Stimulated activated CD8-positive, alpha-beta memory T cell treated with anti-CD3 and anti-CD28 coated beads, Interleukin-12 subunit alpha, Interleukin-12 subunit beta, amount 100 ng/mL, for 1 hour (primary cell): ENCODE measurements at regions not wholly inside any gene's neighbourhood (a gene's known extent, or its start where the extent isn't known, plus 50 kb on each side); places are given as distances from the start of the nearest gene placed in this dataset.
"Not testable (repeated sequence)": the region's sequence is repeated elsewhere in the genome, so short reads cannot be mapped to it uniquely, and the experiment has no call there.

Source experiments
- DNase-seq: peaks from one replicate; pipeline ENCODE4 v3.0.0-alpha.2; 2020; ENCODE audit warnings: low read depth

DNA sequence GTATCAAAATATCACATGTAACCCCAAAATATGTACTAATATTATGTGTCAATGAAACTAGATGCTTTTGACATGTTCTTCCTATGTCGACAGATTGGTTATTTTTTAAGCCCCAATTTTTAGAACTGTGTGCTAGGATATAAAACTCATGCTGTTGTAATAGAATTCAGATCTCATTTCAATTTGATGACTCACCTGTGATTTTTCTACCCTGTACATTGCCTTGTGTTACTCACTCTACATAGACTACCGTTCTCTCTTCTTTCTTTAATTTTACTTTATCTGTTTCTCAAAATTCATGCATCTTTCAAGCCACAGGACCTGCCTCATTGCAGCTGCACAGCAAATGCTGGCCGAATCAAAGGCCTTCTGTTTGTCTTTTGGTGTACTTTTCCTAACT lies 284.5 kb downstream of the MAT2B start:
- DNase-seq = no peak

DNA sequence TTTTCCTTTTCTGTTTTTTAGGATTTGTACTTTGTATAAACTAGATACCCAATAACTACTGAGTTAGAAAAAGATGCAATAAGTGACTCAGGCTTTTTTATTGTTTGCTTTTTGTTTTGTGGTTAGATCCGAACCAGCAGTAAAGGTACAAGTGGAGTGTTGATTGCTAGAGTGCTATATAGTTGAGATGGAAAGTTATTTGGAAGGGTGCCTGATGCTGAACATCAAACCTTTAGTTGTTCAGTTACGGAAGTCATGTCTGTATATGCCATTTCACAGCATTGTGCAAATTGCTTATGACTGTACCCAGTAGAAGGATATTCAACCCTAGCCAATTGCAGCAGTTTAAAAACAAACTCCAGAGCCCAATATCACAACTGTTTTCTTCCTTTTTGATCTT lies 285.1 kb downstream of the MAT2B start:
- no peak for DNase-seq

DNA sequence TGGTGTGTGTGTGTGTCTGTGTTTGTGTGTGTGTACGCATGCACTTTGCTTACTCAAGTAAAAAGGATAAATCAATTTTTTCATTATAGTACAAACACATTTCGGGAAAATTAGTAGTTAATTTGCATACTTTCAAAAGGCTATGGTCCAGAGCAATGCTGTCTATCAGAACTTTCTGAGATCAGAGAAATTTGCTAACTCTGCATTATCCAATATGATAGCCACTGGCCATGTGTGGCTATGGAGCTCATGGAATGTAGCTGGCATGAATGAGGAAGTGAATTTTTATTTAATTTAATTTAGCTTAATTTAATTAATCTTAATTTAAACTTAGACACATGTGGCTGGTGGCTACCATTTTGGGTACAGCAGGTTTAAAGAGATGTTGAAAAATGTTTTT lies 289.6 kb downstream of the MAT2B start:
- no peak for DNase-seq

DNA sequence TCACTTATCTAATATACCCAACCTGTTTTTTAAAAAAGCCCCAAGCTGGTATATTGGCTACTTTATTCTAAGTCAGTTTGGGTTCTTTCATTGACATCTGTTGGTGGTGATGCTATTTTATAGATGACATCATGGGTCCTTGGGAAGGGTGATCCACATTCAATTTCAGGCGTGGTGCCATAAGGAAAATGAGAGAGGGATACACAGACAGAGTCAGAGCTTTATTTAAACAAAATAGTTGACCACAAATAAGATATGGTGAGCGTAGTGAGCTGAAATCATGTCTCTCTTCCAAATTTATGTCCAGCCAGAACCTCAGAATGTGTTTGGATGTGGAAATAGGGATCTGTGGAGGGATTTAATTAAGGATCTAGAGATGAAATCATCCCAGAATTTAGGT lies 302.4 kb downstream of the MAT2B start:
- no peak for DNase-seq

DNA sequence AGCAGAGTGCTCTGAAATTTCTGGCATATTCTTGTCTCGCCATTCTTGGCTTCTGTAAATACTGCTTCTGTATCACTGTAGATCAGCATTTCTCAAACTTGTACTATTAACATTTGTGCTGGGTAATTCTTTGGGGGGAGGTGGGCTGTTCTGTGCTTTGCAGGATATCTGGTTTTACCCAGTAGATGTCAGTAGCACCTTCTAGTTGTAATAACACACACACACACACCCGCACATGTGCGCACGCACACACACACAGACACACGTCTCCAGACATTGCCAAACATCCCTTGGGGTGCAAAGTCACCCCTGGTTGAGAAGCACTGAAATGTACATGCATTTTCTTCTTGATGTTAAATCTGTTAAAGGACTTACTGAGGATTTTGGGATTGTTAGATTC lies 304.1 kb downstream of the MAT2B start:
- DNase-seq = no peak

DNA sequence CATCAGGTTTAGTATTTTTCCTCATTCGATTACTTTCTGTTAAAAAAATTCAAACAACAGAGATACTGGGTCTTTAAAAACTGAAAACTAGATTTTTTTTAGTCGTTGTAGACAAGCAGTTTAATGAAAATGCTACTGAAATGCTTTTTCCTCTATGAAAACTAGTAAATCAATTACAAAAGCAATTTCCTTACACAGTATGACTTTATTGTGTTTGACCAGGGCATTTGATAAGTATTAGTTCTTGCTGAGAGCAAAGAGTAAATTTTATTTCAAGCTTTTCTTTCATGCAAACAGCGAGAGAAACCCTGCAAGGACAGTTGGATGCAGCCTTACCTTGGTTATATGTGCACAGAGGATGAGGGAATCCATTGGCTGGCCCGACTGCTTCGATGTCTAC lies 308.5 kb downstream of the MAT2B start:
- DNase-seq = no peak

DNA sequence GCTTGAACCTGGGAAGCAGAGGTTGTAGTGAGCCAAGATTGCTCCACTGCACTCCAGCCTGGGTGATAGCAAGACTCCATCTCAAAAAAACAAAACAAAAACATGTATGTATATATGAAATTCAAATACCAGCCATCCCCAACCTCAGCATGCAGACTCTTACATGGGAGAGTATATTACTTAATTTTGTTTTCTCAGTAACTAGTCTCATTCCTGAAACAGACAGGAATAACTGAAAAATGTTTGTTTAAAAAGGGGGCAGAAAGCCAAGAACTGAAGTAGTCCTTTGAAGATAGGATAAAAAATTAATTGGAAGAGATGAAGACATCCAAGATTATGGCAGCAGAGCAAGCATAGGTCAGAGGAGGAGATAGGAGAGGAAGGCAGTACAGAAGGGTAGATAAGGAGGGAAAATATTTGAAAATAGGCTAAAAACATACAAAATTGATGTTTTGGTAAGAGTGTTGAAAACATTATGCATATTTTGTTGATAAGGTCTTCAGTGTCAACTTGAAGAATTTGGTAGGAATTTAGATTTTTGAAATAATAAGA lies 309.9 kb downstream of the MAT2B start:
- DNase-seq = no peak

DNA sequence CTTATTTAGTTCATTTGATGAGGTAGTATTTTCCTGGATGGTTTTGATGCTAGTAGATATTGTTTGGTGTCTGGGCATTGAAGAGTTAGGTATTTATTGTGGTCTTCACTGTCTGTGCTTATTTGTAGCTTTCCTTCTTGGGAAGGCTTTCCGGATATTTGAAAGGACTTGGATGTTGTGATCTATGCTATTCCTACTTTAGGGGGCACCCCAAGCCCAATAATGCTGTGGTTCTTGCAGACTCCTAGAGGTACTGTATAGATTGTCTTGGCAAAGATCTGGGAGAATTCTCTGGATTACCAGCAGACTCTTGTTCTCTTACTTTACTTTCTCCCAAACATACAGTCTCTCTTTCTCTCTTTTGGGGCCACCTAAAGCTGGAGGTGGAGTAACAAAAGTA lies 315.7 kb downstream of the MAT2B start:
- DNase-seq = no peak

DNA sequence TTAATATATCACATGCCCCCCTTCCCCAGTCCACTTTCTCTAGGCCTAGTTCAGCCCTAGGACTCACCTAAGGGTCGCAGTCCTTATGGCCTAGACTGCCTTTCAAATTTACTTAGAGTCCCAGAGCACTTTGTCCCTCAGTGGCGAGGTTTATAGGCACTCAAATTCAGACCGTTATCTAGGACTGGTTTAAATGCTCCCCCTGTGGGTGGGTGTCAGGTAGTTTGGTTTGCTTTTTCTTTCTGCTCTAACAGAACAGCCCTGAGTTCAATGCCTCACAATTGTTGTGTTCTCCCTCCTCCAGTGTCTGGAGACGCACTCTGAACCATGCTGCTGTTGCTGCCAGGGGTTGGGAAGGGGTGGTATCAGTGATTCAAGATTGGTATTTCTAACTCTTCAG lies 317.1 kb downstream of the MAT2B start:
- DNase-seq = no peak

DNA sequence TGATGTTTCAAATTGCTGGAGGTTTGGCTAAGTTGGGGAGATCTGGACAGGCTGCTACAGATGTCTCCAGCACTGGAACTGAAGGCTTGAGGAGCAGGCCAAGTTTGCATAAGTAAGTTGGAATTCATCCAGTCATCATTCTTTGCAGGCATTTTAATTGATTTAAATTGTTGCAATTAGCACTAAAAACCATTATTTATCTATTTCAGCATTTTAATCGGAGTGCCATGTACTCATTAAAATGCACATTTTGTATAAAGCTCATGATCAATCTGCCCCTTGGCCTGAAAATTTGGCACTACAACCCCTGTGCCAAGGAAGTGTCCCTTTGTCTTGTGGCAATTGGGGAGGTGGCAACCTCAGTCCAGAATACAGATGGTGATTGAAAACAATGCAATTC lies 320.2 kb downstream of the MAT2B start:
- no peak for DNase-seq

DNA sequence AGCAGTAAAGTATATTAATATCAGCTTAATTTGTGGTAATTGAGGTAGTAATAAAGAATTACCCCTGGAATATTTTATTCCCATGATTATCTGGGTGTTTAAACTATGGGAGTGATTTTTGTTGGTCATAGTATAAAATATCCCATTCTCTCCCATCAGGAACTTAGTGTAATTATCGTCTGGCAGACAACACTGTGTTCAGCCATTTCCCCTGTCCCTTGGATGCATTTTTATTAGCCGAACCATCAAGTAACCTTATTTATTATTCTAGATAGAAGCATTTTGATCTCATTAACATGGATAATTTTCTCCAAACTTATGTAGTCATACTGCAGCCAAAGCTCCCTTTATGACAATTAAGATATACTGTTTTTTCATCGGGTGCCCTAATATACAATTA lies 320.8 kb downstream of the MAT2B start:
- no peak for DNase-seq

DNA sequence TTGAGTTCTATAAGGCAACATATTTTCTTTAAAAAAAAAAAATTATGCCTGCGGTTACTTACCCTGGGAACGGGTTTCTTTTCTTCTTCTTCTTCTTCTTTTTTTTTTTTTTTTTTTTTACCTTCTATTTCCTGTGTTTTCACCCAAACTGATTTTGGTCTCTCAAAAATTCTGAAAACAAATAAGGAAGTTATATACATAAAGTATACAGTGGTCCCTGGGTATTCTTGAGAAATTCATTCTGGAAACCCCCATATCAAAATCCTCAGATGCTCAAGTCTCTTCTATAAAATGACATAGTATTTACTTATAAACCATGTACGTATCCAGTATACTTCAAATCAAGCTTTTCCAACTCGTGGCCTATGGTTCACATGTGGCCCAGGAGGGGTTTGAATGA lies 326.7 kb downstream of the MAT2B start:
- DNase-seq = no peak

DNA sequence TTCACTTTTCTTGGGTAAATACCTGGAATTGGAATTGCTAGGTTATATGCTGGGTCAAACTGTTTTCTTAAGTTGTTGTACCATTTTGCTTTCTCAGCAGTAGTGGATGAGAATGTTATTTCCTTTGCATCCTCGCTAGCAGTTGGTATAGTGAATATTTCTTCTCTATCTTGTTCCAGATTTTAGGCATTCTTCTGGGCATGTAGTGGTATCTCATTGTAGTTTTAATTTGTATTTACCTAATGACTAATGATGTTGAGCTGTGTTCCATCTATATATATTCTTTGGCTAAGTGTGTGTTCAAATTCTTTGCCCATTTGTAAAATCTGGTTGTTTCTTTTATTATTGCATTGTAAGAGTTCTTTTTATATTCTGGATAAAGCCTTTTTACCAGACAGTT lies 333.3 kb downstream of the MAT2B start:
- no peak for DNase-seq

DNA sequence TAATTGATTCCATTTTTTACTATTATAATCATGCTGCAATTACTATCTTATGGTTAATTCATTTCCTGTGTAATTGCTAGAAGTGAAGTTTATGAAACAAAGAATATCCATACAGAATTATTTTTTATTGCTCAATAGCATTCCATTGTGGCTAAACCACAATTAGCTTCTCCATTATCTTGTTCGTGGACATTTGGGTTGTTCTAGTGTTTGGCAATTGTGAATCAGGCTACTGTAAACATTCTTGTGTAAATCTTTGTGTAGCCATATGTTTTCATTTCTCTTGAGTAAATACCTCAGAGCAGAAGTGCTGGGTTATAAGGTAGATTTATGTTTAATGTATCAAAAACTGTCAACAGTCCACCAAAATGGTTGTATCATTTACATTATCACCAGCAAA lies 341.1 kb downstream of the MAT2B start:
- no peak for DNase-seq

DNA sequence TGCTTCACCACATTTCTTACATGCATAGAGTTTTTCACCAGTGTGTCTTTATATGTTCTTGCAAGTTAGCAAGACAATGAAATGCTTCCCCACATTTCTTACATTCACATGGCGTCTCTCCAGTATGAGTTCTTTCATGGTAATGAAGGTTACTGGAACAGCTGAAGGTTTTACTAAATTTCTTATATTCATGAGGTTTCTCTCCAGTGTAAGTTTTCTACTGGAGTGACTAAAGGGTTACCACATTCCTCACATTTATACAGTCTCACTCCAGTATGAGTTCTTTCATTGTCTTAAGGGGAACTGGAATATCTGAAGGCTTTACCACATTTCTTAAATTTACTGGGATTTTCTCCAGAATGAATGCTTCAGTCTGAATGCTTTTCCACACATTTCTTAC lies 350.3 kb downstream of the MAT2B start:
- DNase-seq = no peak

DNA sequence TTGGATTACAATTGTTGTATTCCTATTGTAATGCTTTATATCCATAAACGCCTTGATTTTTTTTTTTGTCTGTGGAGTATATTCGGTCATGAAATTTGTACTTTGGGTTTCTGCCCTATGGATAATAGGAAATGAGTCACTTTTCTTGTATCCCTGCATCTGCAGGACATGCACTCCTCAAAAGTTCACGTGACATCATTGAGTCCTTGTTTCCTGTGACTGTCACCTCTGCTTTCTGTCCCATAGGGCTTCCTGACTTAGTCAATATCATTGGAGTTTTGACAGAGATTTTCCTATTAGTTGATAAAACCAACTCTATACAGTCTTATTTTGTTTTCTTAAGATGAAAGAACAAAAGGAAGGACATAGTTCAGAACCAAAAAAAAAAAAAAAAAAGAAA lies 356.3 kb downstream of the MAT2B start:
- DNase-seq = no peak

DNA sequence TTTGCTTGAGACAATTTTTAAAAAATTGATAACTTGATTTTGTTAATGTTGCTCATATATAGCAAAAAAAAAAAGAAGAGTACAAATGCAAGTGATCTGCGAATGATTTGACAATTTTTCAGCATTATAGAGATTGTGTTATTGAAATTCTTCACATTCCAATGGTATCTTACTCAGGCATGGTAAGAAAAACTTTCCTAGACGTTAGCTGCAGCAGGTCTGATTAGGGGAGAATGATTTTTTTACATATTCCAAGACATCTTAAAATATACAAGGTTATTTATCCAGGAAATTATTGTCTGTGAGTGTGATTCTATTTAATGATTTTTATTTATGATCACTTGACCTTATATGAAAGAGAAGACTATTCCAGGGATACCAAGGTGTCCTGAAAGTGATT lies 361.9 kb downstream of the MAT2B start:
- no peak for DNase-seq

DNA sequence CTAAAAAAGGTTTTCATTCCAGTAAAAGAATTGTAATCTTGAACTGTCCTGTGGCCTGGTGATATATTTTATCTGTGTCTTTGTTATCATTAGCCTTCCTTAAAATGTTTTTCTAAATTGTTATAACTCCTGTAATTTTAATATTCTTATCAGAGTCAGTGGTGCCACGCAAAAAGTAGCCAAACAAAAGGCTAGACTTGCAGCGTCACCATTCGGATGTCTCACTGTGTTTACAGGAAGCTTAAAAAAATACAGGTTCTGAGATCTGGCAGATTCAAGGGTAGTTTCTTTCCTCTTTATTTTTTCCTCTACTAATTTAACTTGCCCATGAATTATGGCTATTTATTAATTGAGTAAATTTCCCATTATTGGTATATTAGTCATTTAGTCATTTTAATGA lies 362.3 kb downstream of the MAT2B start:
- DNase-seq = no peak

DNA sequence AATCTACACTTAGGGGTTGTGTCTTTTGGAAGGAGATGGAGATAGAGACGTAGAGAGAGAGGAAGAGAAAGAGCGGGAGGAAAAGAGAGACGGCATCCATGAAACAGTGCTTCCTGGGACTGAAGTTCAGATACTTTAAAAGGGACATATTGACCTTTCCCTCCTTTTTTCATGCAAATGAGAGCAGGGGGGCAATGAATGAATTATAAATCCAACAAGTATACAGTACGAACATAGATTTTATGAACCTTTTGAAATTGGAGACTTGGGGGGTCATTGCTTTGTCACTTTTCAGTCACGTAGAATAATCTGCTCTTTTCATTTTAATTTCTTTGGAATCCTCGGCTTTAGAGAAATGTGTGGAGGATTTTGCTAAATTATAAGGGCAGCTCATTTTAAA lies 364.2 kb downstream of the MAT2B start:
- no peak for DNase-seq

DNA sequence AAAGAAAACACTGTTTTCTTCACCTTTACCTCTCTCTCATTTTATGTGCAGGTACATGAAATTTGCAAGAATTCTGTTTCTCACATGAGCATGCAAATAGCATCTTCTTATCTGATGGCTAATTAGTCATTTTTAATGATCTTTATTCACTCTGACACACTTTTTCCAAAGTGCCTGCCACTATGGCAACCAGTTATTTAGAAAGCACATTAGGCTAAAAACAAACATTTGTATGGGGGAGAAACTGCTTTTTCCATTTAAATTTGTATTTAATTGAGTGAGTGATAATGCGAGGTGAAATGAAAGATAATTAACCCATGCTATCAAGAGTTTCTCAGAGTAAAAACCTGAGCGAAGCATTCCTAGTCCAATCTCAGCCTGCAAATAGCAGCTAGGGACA lies 365.0 kb downstream of the MAT2B start:
- no peak for DNase-seq

DNA sequence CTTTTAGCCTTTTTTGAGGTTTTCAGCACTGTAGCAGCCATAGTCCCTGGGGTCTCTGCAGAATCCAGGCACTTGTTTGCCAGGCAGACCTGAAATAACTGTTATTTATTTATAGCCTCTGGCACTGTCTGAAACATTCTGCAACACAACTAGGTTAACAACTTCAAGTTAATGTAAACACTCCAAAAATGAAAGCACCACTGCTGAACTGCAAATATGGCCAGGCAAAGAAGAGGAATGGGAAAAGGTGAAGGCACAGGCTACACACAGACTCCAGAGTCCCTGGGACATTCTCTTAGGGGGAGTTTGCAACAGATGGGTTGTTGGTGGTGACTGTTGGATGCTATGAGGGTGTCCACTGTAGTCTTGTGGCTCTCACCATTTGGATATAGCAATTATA lies 369.0 kb downstream of the MAT2B start:
- DNase-seq = no peak

DNA sequence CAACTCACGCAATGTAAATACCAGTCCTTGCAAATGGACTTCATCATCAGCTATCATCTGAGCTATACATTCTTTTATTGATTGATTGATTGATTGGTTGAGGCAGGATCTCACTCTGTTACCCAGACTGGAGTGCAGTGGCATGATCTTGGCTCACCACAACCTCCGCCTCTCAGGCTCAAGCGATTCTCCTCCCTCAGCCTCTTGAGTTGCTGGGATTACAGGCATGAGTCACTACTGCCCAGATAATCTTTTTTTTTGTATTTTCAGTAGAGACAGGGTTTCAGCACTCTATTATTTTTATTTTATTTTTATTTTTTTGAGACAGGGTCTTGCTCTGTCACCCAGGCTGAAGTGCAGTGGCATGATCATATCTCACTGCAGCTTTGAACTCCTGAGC lies 369.5 kb downstream of the MAT2B start:
- DNase-seq = not testable (repeated sequence)

DNA sequence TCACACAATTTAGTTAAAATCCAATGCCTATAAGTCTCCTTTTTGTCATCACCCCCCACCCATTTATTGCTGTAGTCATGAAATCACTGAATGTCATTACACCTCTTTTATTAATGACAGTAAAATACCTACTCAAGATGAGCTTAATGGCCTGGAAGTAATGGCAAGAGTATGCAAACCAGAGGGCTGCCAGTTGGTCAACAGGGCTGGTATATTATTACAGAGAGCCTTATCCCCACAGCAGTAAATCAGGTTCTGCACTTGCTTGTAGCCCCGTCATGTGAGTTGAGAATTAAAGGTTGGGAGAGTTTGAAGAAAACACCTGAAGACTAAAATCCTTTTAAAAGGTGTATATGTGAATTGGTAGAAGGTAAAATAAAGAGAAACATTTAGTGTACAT lies 372.4 kb downstream of the MAT2B start:
- no peak for DNase-seq

DNA sequence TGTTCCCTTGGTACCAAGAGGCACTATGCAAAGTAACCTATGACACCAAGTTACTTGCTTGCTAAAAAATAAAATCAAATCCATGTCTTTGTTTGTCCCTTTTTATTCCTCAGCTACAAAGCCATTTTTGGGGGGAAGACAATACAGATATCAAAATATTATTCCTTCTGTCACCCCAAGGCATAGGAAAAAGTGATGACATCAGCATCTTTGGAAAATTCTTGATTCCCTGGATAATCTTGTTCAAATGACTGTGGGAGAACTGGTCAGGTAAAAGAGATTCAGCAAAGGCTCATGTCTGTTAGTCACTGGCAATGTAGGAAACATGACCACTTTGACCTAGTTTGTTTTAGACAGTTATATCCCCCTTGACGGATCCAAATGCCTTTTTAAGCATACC lies 373.1 kb downstream of the MAT2B start:
- DNase-seq = no peak

DNA sequence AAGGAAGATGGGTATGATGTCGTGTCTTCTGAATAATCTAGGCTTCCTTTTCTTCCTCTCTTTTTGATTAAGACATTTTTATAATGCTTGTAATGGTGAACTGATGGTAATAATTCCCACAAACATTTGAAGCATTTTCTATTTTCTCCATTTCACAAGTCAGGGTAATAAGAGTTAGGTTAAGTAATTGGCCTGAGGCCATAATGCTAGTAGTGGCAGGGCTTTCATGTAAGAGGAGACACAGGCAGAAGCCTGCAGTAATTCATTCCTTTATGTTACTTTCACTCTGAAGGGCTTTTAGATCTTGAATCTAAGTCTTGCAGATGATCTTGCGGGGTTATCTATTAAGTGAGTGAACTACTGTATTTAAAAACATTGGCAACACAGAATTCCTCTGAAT lies 374.9 kb downstream of the MAT2B start:
- DNase-seq = no peak
